CD4-positive, alpha-beta T cell treated with Interleukin-17A for 1 hour (primary cell): ENCODE measurements at regions not wholly inside any gene's neighbourhood (a gene's known extent, or its start where the extent isn't known, plus 50 kb on each side); places are given as distances from the start of the nearest gene placed in this dataset.
"Not testable (repeated sequence)": the region's sequence is repeated elsewhere in the genome, so short reads cannot be mapped to it uniquely, and the experiment has no call there.

Experiments
- DNase-seq: peaks from one replicate; pipeline ENCODE4 v3.0.0-alpha.2; 2020

DNA sequence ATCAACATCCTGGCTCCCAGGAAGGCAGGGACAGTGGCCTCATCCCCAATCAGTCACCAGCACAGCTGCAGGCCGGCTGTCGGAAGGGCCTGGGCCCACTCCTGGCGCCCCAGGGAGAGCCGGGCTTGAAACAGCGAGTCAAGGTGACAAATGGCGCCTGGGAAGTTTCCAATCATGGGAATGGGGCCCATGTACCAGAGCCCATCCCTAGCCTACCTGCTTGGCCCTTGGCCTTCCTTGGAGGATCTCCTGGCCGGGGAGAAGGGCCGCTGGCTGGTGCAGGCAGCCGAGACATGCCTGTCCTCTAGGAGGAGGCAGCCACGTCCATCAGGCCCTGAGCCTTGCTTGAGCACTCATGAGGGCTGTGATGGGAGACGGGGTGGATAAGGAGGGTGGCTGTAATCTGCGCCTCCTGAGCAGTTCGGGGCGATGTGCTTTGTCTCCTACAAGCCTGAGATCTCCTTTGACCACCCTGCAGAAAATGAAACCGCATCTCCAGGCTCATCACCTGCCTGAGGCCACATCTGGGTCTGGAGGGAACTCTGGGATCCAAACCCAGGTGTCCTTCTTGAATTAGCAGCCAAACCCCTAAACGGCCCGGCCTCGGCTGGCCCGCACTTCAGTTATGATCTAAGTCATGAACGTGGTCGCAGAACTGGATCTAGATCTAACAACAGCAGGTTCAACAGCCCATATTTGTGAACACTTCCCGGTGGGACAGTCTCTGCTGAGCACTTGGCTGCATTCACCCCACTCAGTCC lies 862.0 kb downstream of the TBC1D22A start:
- DNase-seq, result no peak

GRCh38 chr22:47623763-47624148 lies 861.3 kb downstream of the TBC1D22A start:
- no peak for DNase-seq

DNA sequence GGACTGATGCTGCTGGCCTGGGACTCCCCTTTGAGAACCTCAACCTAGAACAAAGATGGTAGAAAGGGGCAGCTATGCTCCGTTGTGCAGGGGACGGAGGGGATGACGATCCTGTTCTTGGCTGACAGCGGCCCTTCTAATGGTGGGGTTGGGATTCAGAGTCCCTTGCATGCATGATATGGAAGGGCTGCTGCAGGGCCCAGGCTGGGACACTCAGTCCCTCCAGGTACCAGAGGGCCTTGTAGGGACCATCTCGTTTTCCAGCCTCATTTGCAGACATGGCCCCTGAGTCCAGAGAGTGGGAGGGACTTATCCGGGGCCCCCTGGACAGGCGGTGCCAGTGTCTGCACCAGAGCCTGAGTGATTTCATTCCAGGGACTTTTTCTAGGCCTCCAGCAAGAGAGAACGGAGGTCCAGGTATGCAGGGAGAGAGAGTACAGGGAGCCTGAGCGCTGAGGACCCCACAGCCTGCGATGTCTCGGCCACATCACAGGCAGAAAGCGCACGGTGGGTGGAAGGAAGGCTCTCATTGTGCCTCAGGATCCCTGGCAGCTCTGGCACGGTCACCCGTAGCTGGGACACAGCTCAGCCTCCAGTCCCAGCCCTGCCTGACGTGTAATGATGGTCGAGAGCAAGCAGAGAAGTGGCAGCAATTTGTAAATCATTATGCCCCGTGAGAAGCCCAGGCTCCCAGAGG lies 860.8 kb downstream of the TBC1D22A start:
- no peak for DNase-seq

- no peak for DNase-seq
These were observed 860.1 kb downstream of the TBC1D22A start for GRCh38 chr22:47622541-47622940.

GRCh38 chr22:47621253-47621652 lies 858.8 kb downstream of the TBC1D22A start:
- no peak for DNase-seq

GRCh38 chr22:47620391-47620790 lies 857.9 kb downstream of the TBC1D22A start:
- no peak for DNase-seq

- DNase-seq, result no peak
These were observed 857.2 kb downstream of the TBC1D22A start for GRCh38 chr22:47619631-47620030.

DNA sequence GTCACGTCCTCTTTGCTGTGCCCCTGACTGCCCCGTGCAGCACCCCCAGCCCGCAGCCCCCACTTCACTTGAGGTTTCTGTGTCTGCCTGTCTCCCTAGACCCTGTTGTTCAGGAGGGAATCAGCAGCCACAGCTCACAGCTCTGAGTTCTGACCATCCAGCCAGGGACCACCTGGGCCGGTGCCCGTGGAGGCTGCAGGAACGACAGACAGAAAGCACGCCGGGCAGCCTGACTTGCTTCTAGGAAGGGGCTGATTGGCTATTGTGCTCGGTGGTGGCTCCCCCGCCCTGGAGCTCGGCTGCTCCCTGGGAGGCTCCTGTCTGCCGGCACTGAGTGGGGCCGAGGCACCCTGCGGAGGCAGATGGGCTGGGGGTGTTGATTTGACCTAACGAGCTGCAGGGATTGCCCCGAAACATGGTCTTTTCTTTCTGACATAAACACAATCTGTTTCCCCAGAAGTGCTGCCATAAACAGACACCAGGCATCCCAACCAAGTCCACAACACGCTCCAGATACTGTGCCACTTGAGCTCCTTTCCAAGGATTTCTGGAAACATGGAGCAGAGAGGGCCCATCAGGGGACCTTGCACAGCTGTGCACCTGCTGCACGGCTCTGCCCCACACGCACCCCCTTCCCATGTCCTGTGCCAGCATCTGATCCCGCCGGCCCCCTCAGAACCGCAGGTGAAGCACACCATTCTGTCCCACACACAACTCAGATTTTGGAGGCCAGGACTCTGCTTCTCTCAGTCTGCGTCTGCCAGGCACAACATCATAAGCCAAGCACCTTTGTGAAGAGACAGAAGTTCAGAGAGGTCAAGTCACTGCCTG lies 855.9 kb downstream of the TBC1D22A start:
- DNase-seq, result no peak

- DNase-seq, result no peak
These were observed 854.7 kb downstream of the TBC1D22A start for GRCh38 chr22:47617186-47617585.

GRCh38 chr22:47616396-47617020 lies 854.1 kb downstream of the TBC1D22A start:
- no peak for DNase-seq

DNA sequence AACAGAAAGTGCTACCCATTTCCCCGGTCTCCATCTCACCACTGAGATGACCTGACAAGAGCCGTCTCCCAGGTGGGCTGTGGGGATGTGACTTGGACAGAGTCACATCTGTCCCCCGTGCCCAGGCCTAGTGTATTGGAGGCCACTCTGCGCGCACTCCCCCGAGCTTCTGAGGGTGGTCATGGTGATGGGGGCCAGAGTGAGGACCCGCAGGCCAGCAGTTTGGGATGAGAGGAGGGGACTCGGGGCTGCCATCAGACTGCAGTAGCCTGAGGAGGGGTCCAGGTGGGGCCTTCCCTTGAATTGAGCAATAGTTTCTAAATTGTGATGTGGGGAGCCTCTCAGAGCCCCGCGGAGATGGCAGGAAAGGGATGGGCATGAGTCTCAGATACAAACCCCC lies 852.6 kb downstream of the TBC1D22A start:
- DNase-seq, result no peak

DNA sequence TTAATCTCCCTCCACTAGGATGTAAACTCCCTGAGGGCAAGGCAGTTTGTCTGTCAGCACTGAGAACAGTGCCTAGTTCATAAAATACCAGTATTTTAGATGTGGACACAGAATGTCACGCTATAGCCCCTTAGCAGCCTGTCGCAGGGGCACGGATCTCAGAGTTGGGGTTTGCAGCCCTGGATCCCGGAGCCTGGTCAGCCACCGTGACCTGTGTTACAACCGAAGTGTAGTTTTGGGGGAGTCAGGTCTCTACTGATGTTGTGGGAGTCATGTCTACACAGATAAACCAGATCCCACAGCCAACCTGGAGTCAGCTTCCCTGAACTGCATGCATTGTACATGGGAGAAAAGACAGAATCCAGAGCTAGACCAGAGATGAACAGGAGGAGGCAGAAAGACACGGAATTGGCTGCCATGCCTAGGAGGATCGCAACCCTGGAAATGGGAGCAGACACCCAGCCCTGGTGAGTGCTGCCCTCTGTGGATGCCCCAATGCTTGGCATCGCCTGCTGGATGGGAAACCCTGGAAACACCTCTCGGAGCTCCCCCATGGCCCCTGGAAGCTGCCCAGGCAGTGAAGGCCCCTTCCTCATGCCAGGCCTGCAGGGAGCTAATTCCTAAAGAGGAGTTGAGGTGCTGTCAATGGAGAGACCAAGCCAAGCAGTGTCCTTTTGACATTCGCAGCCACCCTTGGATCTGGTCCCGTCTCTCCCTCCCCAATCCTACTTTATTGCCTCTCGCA lies 851.3 kb downstream of the TBC1D22A start:
- no peak for DNase-seq

DNA sequence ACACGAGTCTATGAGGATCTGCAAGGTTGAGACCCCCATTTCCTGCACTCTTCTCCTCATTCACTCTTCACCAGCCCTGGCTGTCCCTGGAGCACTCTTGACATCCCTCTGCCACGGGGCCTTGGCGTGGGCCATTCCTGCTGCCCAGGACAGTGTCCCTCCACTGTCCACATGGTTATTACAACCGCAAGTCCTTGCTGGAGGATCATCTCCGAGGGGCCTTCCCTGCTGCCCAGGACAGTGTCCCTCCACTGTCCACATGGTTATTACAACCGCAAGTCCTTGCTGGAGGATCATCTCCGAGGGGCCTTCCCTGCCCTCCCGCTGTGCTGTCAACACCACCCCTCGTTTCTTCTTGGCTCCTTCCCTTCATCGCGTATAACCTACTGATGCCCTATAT lies 850.7 kb downstream of the TBC1D22A start:
- DNase-seq, result not testable (repeated sequence)

DNA sequence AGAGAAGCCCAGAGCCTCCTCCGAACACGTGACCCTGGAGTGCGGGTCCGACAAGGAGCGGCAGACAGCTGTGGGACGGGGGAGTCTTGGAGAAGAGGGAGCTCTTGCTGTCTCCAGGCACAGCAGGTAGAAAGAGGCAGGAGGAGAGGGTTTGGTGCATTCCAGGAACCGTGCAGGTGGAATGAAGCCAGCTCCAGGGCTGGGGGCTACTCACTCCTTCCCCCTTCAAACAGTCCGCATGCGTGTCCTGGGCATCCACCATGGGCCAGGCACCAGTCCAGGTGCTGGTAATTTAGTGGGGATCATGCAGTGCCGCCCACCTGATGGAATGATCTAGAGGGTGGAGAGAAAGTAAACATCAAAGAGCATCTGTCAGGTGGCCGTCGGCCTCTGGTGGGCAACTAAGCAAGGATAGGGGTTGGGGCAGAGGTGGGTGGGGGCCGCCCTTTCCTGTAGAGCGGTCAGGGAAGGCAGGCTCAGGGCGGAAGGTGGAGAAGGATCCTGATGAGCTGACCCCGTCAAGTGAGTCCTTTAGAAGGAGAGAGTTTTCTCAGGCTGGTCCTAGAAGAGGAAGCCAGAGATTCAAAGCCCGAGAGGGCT lies 850.0 kb downstream of the TBC1D22A start:
- no peak for DNase-seq

DNA sequence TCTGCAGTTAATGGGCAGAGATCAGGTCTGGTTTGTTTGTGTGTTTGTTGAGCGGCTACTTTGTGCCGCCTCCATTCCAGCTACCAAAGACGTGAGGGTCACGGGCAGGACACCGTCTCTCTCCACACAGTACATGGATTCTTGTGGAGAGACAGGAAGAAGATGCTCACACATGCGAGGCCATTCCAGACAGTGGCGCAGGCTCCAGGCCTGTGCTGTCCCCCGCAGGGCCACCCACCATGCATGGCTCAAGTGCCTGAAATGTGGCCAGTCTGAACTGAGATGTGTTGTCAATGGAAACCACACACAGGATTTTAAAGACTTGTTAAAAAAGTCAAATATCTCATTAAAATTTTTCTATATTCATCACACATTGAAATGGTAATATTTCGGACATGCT lies 848.3 kb downstream of the TBC1D22A start:
- DNase-seq, result no peak

DNA sequence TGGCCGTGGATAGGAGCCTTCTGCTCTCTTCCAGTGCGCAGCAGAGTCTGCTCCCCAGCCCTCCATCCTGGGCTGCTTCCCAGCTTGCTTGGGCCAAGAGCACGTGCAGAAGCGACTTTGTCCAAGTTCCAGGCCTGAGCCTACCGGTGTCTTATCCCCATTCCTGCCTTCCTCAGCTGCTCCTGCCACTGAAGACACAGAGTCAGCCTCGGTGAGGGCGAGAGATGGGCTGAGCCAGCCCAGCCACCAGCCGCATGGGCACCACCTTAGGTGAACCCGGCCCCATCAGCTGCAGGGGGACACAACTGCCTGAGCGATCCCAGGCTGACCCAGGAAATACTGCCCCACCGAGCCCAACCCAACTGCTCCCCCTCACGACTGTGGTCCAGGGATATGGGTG lies 847.8 kb downstream of the TBC1D22A start:
- DNase-seq, result no peak

DNA sequence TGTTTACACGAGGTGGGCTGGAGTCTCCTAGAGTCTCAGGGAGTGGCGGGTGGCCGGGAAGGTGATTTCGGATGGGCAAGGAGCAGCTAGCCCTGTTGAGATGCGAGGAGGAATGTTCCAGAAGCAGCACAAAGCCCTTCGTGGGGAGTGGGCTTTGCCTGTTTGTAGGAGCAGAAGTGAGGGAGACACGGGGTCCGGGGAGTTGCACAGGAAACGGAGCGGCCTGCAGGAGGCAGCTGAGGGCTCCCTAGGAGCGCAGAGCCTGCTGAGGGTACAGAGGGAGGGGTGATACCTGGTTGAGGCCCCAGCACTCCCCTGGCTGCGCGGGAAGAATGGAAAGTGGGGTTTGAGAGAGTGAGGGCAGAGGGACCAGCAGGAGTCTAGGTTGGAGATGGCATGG lies 847.2 kb downstream of the TBC1D22A start:
- DNase-seq, result no peak

DNA sequence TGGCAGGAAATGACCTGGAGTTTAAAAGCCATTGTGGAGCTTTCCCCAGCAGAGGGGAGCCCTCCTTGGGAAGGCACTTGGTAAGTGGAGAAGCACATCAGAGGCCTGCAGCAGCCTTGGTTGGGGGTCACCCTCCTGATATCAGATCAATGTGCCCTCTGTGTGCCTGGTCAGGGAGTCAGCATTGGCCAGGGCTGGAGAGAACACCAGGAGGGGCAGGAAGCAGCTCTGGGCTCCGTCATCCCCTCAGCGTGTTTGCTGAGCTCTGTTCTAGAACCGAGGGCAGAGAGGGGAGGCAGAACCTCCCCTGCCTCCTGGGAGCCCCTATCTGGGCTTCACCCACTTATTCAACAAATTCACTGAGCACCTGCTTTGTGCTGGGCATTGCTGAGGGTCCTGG lies 846.0 kb downstream of the TBC1D22A start:
- no peak for DNase-seq

GRCh38 chr22:47607486-47607885 lies 845.0 kb downstream of the TBC1D22A start:
- DNase-seq, result no peak

- DNase-seq, result no peak
These were observed 844.0 kb downstream of the TBC1D22A start for GRCh38 chr22:47606426-47606825.

- no peak for DNase-seq
These were observed 843.4 kb downstream of the TBC1D22A start for GRCh38 chr22:47605886-47606285.

DNA sequence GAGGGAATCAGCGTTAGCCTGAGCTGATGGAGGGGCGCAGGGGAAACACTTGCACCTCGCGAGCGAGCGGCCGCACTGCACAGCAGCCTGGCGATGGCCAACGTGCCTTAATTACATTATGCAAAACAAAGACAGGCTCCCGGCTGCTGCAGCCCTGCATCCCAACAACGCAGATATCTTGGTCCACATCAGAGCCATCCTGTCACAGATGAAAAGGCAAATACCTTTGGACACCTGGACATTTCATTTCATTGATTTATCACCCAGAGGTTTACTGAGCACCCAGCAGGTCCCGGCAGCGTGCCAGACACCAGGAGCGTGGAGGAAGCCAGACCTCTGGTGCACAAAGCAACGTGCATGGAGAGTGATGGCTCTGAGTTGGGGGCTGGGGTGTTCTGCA lies 843.0 kb downstream of the TBC1D22A start:
- no peak for DNase-seq
